Sigmoid colon (tissue), 6 donors: ENCODE measurements at regions not wholly inside any gene's neighbourhood (a gene's known extent, or its start where the extent isn't known, plus 50 kb on each side); places are given as distances from the start of the nearest gene placed in this dataset.
"Not testable (repeated sequence)": the region's sequence is repeated elsewhere in the genome, so short reads cannot be mapped to it uniquely, and the experiment has no call there.

Source experiments
- DNase-seq: peaks from one replicate; pipeline ENCODE4 v3.0.0-alpha.2; 2019
- H3K27ac ChIP-seq, 4 donors: fragments of 200-600 bp; sonication (generic); one replicate each; pipeline ENCODE4 v1.5.1; 2016 to 2019; ENCODE audit warnings: mild to moderate bottlenecking in 1 of 4
- H3K27me3 ChIP-seq, 3 donors: fragments of 200-600 bp; sonication (generic); one replicate each; pipeline ENCODE4 v1.5.1; 2019; ENCODE audit warnings: mild to moderate bottlenecking in 1 of 3
- H3K36me3 ChIP-seq, 4 donors: fragments of 200-600 bp; sonication (generic); one replicate each; pipeline ENCODE4 v1.5.1; 2016 to 2019
- H3K4me1 ChIP-seq, 4 donors: fragments of 200-600 bp; sonication (generic); one replicate each; pipeline ENCODE4 v1.5.1; 2017 to 2019
- H3K4me3 ChIP-seq, 4 donors: fragments of 200-600 bp; sonication (generic); one replicate each; pipeline ENCODE4 v1.5.1; 2017 to 2019; ENCODE audit warnings: mild to moderate bottlenecking in 2 of 4, moderate library complexity in 1 of 4
- H3K9me3 ChIP-seq, 4 donors: fragments of 200-600 bp in 3 of 4; sonication (generic) in 3 of 4; one replicate each; pipeline versions ENCODE4 v1.5.1 to v1.6.1; 2013 to 2019
- EP300 ChIP-seq, 4 donors: sonication (generic); formaldehyde crosslinking; IDR thresholded peaks; one replicate each; pipeline ENCODE4 v1.6.1; 2017; ENCODE audit warnings: antibody characterized with exemption in 4 of 4
- POLR2A ChIP-seq, 2 donors: fragments of 450-650 bp; IDR thresholded peaks; one replicate each; pipeline ENCODE4 v1.6.1; 2016; ENCODE audit warnings: antibody characterized with exemption in 2 of 2, mild to moderate bottlenecking in 2 of 2, moderate library complexity in 2 of 2
- POLR2AphosphoS5 ChIP-seq, 4 donors: sonication (generic); formaldehyde crosslinking; IDR thresholded peaks; one replicate each; pipeline ENCODE4 v1.6.1; 2017; ENCODE audit warnings: antibody characterized with exemption in 4 of 4
- whole genome bisulfite sequencing, 2 donors: extraction: QIAGEN DNeasy Blood & Tissue Kit; methylation state at CpG; one replicate each; pipeline ENCODE4 v1.1.7; 2013; 5-methylcytosine and 5-hydroxymethylcytosine counted together
- intact Hi-C: fragments of 100-400 bp; cut with DNase I; formaldehyde crosslinking; loops from one replicate; pipeline ENCODE4 v1.15.1; 2023
- TF ChIP-seq, protein P1 (sequence below), 4 experiments: fragments of 450-650 bp in 3 of 4; fragments of 200-600 bp in 1 of 4; IDR thresholded peaks; one replicate each; pipeline ENCODE4 v1.5.1; 2016 to 2019; ENCODE audit warnings: antibody characterized with exemption in 4 of 4, mild to moderate bottlenecking in 3 of 4, moderate library complexity in 2 of 4
- donor health status: healthy with polysubstance abuse.
- donor health status: healthy.

DNA sequence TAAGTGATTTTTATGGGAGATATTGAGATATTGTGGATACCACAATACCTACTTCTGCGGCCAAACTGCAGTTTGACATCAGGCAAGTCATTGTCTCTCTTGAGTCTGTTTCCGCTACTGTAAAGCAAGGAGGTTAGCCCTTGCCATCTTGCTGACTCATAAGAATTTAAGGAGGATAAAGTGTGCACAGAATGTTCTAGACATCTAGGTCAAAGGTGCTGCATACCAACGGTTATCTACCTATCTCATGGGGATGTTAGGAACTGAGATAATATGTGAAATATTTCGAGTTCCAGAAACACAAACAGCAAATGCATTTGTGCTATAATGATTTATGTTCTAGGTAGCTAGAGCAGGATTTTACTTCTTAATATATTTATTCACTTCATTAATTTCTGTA lies 211.5 kb upstream of the NR3C2 start:
- Histone ChIP-seq H3K4me3 (no peak overlapping the region), H3K27ac (no peak overlapping the region), H3K36me3 (no peaks in the 10 kb centered on the region), H3K9me3 (no peaks in the 10 kb centered on the region), H3K4me1 (no peaks in the 10 kb centered on the region), H3K27me3 (no peaks in the 10 kb centered on the region)
- intact Hi-C loops: no loop called here
- 85 to 88% methylated on average over 4 of the region's 4 CpGs for WGBS, 2 donors
- no peak for DNase-seq
- TF ChIP-seq EP300 (IDR thresholded peaks at IDR 0.05) (no peak), POLR2AphosphoS5 (IDR thresholded peaks at IDR 0.05) (no peak), POLR2A (IDR thresholded peaks at IDR 0.05) (no peak)
- TF ChIP-seq, protein P1, sequence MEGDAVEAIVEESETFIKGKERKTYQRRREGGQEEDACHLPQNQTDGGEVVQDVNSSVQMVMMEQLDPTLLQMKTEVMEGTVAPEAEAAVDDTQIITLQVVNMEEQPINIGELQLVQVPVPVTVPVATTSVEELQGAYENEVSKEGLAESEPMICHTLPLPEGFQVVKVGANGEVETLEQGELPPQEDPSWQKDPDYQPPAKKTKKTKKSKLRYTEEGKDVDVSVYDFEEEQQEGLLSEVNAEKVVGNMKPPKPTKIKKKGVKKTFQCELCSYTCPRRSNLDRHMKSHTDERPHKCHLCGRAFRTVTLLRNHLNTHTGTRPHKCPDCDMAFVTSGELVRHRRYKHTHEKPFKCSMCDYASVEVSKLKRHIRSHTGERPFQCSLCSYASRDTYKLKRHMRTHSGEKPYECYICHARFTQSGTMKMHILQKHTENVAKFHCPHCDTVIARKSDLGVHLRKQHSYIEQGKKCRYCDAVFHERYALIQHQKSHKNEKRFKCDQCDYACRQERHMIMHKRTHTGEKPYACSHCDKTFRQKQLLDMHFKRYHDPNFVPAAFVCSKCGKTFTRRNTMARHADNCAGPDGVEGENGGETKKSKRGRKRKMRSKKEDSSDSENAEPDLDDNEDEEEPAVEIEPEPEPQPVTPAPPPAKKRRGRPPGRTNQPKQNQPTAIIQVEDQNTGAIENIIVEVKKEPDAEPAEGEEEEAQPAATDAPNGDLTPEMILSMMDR (IDR thresholded peaks at IDR 0.05): no peak

DNA sequence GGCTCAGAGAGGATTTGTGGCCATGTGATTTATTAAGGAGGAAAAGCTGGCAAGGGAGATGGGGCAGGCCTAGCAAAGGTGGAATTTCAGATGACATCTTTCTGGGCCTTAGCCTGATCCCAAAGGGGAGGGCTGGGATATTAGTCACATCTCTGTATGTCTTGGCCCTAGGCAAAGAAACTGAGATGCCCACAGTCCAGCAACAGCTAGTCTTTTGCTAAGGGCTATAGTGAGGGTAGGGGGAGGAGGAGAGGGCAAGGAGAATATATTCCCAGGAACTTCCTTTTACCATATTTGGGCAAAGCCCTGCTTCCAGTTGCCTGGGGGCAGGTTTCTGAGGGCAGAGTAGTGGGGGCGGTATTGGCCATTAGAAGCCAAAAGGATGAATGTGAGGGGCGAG lies 209.8 kb upstream of the NR3C2 start:
- intact Hi-C loops: no loop called here
- DNase-seq: no peak
- H3K27ac ChIP-seq: no peak overlapping the region
- H3K36me3 ChIP-seq: no peaks in the 10 kb centered on the region
- no peak overlapping the region for H3K4me3 ChIP-seq
- TF ChIP-seq POLR2AphosphoS5 (IDR thresholded peaks at IDR 0.05): no peak
- no peaks in the 10 kb centered on the region for H3K9me3 ChIP-seq
- H3K27me3 ChIP-seq: no peaks in the 10 kb centered on the region
- 88 to 90% methylated on average over 2 of the region's 2 CpGs for WGBS, 2 donors
- no peaks in the 10 kb centered on the region for H3K4me1 ChIP-seq

DNA sequence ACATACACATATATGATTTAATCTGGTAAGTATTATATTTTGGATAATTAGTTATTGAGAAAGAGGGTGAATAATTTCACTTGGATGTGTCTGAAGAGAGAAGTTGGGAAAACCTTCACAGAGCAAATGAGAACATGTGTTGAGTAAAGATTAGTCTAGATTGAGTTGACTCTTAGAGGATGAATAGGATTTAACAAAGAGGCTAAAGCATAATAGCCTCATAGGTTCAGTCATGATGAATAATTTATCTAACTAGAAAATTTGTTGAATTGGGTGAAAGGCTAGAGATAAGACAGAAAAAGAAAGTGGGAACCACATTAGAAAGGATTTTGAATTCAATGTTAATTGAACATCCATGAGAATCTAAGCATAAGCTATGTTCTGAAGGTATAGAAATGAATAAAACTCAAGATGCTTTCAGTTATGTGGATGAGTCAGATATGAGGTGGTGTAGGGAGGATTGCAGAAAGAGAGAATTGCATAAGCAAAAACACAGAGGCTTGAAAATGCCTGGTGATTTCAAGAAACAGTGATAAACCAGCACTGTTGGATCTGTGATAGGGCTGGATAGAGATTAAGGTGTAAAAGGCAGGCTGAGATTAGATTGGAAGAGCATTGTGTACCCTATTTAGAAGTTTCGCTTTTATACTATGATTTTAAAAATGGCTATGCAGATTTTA lies 207.6 kb upstream of the NR3C2 start:
- intact Hi-C loops: no loop called here
- no peak for TF ChIP-seq EP300 (IDR thresholded peaks at IDR 0.05)
- TF ChIP-seq POLR2AphosphoS5 (IDR thresholded peaks at IDR 0.05): no peak
- TF ChIP-seq POLR2A (IDR thresholded peaks at IDR 0.05): no peak
- TF ChIP-seq, protein P1 (IDR thresholded peaks at IDR 0.05): no peak
- no peaks in the 10 kb centered on the region for H3K36me3 ChIP-seq
- H3K27me3 ChIP-seq: no peaks in the 10 kb centered on the region
- DNase-seq: no peak
- H3K9me3 ChIP-seq: no peaks in the 10 kb centered on the region
- WGBS, 2 donors: 94 to 97% methylated on average over 1 of the region's 1 CpG
- H3K4me3 ChIP-seq: no peak overlapping the region
- no peaks in the 10 kb centered on the region for H3K4me1 ChIP-seq
- H3K27ac ChIP-seq: no peak overlapping the region

DNA sequence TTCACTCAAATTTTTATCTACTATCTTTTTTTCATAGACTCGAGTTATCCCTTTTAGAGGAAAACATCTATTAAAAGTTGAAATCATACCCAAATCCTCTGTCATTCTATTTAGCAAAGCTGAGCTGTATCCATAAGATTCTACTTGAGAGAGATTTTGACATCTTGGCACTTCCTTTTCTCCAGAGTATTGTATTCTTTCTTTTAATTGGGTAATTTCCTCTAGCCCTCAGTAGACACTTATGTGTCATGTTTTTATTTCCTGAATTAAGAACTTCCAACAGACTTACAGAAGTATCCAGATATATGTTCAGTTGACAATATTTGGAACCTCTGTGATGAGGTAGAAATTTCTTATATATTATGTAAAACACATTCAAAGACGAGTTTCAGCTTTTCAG lies 201.6 kb upstream of the NR3C2 start:
- Histone ChIP-seq H3K36me3 (no peaks in the 10 kb centered on the region), H3K27me3 (no peaks in the 10 kb centered on the region), H3K4me1 (no peaks in the 10 kb centered on the region), H3K4me3 (no peak overlapping the region), H3K9me3 (no peaks in the 10 kb centered on the region), H3K27ac (no peak overlapping the region)
- intact Hi-C loops: no loop called here
- no peak for DNase-seq
- no peak for TF ChIP-seq POLR2AphosphoS5 (IDR thresholded peaks at IDR 0.05)
- no peak for TF ChIP-seq EP300 (IDR thresholded peaks at IDR 0.05)
- no peak for TF ChIP-seq POLR2A (IDR thresholded peaks at IDR 0.05)
- TF ChIP-seq, protein P1 (IDR thresholded peaks at IDR 0.05): no peak
- WGBS, 2 donors: 84 to 87% methylated on average over 2 of the region's 2 CpGs

DNA sequence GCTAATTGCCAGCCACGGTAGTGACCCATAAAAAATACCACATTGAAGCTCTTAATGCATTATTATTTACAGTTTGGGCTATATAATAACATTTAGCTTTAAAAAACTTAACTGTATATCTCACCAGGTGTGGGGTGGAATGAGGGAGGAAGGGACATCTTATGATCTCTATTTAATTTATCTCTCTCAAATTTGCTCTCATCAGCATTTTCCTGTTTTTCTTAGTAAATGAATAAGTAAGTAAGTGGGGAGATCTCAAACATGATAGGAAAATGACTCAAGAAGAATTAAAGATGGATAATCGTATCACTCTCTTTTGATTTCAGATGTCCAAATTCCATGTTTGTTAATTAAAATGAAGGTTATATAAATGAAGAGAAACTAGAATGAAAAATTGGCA lies 200.7 kb upstream of the NR3C2 start:
- no peak for DNase-seq
- no peaks in the 10 kb centered on the region for H3K36me3 ChIP-seq
- TF ChIP-seq, protein P1 (IDR thresholded peaks at IDR 0.05): no peak
- TF ChIP-seq EP300 (IDR thresholded peaks at IDR 0.05): no peak
- no peak for TF ChIP-seq POLR2AphosphoS5 (IDR thresholded peaks at IDR 0.05)
- no peak for TF ChIP-seq POLR2A (IDR thresholded peaks at IDR 0.05)
- no peaks in the 10 kb centered on the region for H3K4me1 ChIP-seq
- no peak overlapping the region for H3K4me3 ChIP-seq
- intact Hi-C loops: no loop called here
- peaks cover 0 to 4% (median 0%) of the 10 kb centered on the region in 4 donors for H3K9me3 ChIP-seq
- WGBS, 2 donors: 83 to 92% methylated on average over 2 of the region's 2 CpGs
- H3K27ac ChIP-seq: no peak overlapping the region
- H3K27me3 ChIP-seq: no peaks in the 10 kb centered on the region

DNA sequence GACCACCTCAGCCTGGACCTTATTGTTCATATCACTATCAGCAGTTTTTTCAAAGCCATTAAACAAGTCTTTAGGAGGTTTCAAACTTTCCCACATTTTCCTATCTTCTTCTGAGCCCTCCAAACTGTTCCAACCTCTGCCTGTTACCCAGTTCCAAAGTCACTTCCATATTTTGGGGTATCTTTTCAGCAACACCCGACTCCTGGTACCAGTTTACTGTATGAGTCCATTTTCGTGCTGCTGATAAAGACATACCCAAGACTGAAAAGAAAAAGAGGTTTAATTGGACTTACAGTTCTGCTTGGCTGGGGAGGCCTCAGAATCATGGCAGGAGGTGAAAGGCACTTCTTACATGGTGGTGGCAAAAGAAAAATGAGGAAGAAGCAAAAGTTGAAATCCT lies 195.9 kb upstream of the NR3C2 start:
- H3K36me3 ChIP-seq, DNase-seq, intact Hi-C loops, H3K4me3 ChIP-seq, H3K4me1 ChIP-seq, H3K27ac ChIP-seq, H3K27me3 ChIP-seq: not testable (repeated sequence)
- WGBS, 2 donors: 82 to 89% methylated on average over 2 of the region's 2 CpGs
- H3K9me3 ChIP-seq: peaks cover 0 to 11% (median 4%) of the 10 kb centered on the region in 4 donors

DNA sequence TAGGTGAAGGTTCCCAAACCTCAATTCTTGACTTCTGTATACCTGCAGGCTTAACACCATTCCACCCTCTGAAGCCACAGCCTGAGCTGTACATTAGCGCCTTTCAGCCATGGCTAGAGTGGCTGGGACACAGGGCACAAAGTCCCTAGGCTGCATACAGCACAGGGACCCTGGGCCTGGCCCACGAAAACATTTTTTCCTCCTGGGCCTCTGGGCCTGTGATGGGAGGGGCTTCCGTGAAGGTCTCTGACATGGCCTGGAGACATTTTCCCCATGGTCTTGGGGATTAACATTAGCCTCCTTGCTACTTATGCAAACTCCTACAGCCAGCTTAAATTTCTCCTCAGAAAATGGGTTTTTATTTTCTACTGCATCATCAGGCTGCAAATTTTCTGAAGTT lies 195.2 kb upstream of the NR3C2 start:
- peaks cover 0 to 11% (median 4%) of the 10 kb centered on the region in 4 donors for H3K9me3 ChIP-seq
- H3K4me1 ChIP-seq, intact Hi-C loops, H3K36me3 ChIP-seq, H3K27me3 ChIP-seq, H3K27ac ChIP-seq, H3K4me3 ChIP-seq, DNase-seq: not testable (repeated sequence)
- WGBS, 2 donors: 88 to 96% methylated on average over 3 of the region's 3 CpGs
